Hematopoietic multipotent progenitor cell treated with erythropoietin and hydrocortisone succinate and interleukin-3 and kit ligand, for 6 days (in vitro differentiated cells): ENCODE measurements at regions not wholly inside any gene's neighbourhood (a gene's known extent, or its start where the extent isn't known, plus 50 kb on each side); places are given as distances from the start of the nearest gene placed in this dataset.
"Not testable (repeated sequence)": the region's sequence is repeated elsewhere in the genome, so short reads cannot be mapped to it uniquely, and the experiment has no call there.

Source experiments
- DNase-seq: peaks from one replicate; pipeline ENCODE4 v3.0.0-alpha.2; 2015

GRCh38 chr1:183753464-183753891 lies 51.4 kb upstream of the RGL1 start:
- no peak for DNase-seq

DNA sequence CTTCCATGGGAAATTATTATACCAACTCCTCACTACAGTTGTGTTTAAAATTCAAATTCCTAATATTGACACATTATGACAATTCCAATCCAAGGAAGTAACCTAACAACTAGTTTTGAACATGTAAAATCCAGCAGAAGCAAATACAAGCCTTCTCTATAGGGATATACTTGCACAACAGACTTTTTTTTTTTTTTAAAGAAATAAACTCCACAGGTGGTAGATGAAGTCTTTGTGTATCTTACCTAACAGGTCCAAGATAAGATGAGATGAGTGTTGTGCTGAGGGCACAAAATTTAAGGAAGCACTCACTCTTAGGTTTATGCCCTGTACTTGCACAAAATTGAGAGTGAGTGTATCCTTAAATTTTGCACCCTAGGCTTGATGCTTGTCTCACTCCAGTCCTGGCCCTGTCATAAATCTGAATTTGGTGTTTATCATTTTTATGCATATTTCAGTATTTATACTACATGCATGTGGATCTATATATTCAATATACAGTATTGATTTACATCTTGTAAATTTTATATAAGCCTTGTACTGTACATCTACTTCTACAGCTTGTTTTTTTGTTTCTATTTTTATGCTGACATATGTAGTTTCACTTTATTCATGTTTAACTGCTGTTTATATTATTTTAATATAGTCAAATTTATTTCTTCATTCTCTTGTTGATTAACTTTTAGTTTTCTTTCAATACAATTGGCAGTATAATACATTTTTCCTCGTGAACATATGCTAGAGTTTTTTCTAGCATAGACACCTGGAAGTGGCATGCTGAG lies 60.6 kb upstream of the RGL1 start:
- no peak for DNase-seq

GRCh38 chr1:183742355-183742754 lies 62.6 kb upstream of the RGL1 start:
- no peak for DNase-seq

DNA sequence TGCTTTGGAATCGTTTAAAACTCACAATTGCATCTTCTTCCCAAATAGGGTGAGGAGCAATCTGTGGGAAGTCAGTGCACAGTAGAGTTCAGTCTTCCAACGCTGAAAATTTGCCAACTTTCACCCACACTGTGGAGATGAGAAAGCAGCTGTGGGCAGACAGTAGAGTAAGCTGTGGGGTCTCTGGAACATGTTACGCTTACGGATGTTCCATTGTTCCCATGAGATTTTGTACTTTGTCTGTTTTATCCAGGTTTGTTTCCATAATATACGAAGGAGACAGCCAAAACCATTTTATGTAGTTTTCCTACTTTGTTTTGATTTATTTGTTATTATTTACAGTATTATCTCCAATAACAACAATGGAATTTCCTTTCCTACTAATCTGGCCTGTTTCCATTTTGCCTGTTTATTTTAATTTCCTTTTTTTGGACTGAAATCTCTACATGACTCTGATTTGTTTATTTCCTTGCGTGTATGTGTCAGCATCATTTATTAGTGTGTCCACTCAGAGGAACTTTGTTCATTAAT lies 65.1 kb upstream of the RGL1 start:
- no peak for DNase-seq

- no peak for DNase-seq
These were observed 65.8 kb upstream of the RGL1 start for GRCh38 chr1:183739082-183739481.

GRCh38 chr1:183737916-183738315 lies 67.0 kb upstream of the RGL1 start:
- DNase-seq, result not testable (repeated sequence)

- no peak for DNase-seq
These were observed 68.6 kb upstream of the RGL1 start for GRCh38 chr1:183736343-183736742.

- DNase-seq, result no peak
These were observed 69.7 kb upstream of the RGL1 start for GRCh38 chr1:183735069-183735860.

- DNase-seq, result no peak
These were observed 70.3 kb upstream of the RGL1 start for GRCh38 chr1:183734543-183735036.

GRCh38 chr1:183733715-183734114 lies 71.2 kb upstream of the RGL1 start:
- DNase-seq, result peak; percentile 29

DNA sequence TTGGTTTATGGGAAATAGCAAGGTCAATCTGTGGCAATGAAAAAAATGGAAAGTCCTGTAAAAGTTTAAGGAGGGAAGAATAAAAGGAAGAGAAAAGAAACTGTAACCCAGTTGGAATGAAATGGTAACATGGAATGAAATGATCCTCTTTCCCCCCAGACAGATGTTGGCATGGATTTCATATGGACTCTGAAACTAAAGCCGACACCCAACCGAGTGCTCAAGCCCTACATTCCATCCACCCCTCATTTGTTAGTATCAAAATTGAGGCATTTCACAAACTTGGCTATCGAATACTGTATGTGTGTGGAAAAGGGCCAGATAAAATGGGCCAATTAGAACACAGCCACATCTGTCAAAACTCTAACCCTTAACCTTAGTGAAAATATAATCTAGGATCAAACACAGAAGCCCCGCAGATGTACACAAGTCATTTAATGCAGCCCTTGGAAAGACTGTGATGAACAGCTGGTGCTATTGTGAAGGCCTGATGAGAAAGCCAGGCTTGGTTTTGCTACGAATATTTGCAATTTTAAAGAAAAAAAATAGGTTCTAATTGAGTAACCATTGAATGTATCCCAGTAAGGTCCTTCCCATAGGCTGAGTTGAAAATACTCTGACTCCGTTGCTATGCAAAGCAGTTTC lies 72.6 kb upstream of the RGL1 start:
- no peak for DNase-seq

DNA sequence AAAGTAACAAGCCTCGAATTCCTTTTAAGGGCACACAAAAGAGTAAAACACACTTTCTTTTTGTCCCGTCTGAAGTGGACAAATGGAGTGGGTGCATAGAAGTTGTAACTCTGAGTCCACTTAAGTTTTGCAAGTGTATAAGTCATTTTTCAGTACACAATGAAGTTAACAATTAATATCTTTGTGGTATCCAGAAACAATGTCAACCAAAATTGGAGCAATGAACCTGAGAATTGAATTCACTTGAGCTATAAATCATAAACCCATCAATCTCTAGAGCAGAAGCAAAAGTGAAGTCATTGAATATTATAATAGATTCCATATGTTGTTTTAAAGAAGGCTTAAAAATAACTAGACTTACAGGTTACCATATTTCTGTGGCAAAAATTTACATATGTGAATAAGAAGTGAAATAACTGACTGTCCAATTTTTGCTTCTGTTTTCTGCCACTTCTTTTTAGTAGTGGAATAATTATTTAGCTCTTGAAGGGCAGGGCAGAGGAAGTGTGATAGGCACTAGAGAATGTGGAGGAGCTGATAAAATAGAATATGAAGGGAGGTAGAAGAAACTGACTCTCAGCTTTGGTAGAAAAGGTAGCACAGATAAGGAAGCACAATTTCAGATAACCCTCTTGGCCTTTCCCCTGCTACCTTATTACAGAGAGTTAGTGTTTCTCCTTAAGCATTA lies 73.9 kb upstream of the RGL1 start:
- DNase-seq, result peak; percentile 66

- DNase-seq, result no peak
These were observed 74.7 kb upstream of the RGL1 start for GRCh38 chr1:183730107-183730724.

DNA sequence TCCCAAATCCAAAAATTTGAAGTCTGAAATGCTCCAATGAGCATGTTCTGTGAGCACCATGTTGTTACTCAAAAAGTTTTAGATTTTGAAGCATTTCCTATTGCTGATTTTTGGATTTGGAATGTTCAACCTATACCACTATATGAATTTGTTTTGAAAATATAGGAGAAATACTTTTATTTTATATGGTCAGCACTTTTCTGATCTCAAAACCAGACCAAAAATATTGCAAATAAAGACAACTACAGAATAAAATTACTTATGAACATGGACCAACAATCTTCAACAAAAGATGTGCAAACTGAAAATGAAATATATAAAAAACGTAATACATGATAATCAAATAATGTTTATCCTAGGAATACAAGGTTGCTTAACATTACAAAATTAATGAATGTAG lies 73.7 kb upstream of the APOBEC4 start:
- no peak for DNase-seq

DNA sequence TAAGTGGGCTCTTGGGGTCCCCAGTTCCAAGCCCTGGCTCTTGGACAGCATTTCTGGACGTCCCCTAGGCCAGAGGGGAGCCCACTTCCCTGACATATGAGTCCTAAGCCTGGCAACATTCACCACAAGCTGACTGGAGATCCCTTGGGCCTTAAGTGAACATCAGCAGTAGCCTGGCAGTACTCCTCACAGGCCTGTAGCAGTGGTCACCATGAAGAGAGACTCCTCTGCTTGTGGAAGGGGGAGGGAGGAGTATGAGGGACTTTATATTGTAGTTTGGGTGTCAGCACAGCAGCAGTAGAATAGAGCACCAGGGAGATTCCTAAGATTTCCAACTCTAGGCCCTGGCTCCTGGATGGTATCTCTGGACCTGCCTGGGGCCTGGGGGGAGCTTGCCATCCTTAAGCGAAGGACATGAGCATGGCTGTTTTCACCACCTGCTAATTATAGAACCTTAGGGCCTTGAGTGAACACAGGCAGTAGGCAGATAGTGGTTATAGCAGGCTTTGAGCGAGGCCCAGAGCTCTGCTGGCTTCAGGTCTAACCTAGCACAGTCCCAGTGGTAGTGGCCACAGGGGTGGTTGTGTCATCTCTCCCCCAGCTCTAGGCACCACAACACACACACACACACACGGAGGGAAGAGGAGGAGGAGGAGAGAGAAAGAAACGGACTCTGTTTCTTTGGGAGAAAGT lies 71.4 kb upstream of the APOBEC4 start:
- no peak for DNase-seq

DNA sequence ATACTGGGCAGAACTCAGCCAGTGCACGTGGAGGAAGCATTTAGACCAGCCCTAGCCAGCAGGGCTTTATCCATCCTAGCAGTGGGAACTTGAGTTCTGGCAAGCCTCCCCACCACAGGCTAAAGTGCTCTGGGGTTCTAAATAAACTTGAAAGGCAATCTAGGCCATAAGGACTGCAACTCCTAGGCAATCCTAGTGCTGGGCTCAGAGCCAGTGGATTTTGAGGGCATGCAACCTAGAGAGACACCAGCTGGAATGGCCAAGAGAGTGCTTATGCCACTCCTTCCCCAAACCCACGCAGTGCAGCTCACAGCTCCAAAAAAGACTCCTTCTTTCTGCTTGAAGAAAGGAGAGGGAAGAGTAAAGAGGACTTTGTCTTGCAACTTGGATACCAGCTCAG lies 70.5 kb upstream of the APOBEC4 start:
- no peak for DNase-seq

DNA sequence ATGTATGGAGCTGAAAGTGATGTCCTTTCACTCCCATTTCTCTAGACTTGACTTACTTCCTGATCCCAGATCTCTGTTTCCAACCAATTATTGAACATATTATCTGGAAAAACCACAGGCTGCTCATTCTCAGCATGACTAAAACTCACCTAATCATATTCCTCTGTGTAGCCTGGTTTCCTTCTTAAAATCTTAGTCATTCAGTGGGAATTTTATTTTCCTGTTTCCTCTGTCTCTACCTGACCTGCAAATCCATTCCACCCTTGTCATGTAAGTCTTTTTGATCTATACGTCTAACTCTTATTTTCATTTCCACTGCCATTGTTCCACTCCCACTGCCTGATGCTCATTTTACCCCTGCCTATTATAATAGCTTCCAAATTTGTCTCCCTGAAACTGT lies 67.9 kb upstream of the APOBEC4 start:
- DNase-seq, result no peak

GRCh38 chr1:183720028-183720427 lies 66.9 kb upstream of the APOBEC4 start:
- no peak for DNase-seq

- no peak for DNase-seq
These were observed 66.2 kb upstream of the APOBEC4 start for GRCh38 chr1:183719289-183719688.

DNA sequence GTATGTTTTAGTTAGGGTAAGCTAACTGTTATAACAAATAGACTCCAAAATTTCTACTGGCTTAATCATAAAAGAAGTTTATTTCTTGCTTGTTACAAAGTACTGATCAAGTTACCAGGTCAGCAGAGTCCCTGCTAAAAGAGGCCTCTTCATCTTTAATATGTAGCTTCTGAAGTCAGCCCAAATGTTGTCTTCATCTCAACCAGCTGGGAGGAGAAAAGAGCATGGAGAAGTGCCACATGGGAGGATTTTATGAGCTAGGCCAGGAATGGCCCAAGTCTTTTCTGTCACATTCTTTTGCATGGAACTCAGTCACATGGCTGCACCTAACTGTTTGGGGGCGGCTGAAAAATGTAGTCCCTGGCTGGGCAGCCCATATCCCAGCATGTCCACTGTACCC lies 63.2 kb upstream of the APOBEC4 start:
- DNase-seq, result no peak

DNA sequence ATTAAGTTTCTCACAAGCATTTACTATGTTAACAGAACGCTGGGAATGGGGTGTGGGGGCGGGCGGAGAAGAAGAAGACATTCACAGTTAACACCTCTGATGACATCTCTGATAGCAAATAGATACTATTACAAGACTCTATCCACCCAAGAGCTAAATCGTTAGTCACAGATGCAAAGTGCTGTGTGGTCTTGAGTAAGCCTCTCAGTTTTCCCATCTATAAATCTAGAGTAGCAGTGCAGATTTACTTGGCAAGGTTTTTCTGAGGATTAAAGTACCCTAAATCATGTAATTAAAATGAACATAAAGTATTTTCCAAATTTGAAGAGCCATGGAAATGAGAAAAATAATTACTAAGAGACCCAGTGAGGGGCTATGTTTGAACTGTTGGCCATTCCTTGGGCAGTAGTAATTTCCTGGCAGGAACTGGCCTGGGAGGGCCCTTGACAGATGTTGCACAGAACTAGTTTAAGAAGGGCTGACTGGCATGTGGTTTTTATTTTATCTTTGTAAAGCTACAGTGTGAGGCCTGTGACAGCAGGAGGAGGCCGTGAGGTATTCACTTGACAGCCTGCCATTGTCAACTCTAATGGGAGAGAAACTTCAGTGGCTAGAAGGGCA lies 58.7 kb upstream of the APOBEC4 start:
- no peak for DNase-seq
